ENCODE measurements at regions not wholly inside any gene's neighbourhood (a gene's known extent, or its start where the extent isn't known, plus 50 kb on each side); places are given as distances from the start of the nearest gene placed in this dataset.

DNA sequence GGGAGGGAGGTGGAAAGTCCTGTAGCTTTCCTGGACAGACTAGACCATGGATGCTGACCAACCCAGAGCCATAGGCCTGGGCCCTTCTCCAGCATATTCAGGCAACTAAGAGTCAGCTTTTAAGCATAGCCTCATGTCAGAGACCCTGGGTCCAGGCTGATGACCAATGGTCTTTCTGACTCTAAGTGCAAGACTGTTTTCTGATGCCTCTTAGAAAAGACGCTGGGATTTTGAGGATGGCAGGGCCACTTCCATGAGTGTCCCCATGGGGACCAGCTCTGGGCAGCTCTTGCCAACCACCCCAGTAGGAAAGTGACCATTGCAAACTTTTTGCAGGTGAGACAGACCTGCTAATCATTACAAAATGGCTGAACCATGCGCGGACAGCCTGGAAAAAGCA lies 135.6 kb upstream of the KL start:
- Mint-ChIP-seq H3K27ac (no peak overlapping the region), H3K4me3 (no peak overlapping the region), H3K27me3 (no peaks in the 10 kb centered on the region), H3K36me3 (no peaks in the 10 kb centered on the region), H3K9me3 (no peaks in the 10 kb centered on the region), H3K4me1 (ENCODE audit: low read depth) (no peaks in the 10 kb centered on the region)
- POLR2A ChIA-PET, result no interaction called here
- intact Hi-C loops (cut with micrococcal nuclease), result no loop called here
- DNase-seq, result no peak
- CTCF ChIA-PET, result no interaction called here

DNA sequence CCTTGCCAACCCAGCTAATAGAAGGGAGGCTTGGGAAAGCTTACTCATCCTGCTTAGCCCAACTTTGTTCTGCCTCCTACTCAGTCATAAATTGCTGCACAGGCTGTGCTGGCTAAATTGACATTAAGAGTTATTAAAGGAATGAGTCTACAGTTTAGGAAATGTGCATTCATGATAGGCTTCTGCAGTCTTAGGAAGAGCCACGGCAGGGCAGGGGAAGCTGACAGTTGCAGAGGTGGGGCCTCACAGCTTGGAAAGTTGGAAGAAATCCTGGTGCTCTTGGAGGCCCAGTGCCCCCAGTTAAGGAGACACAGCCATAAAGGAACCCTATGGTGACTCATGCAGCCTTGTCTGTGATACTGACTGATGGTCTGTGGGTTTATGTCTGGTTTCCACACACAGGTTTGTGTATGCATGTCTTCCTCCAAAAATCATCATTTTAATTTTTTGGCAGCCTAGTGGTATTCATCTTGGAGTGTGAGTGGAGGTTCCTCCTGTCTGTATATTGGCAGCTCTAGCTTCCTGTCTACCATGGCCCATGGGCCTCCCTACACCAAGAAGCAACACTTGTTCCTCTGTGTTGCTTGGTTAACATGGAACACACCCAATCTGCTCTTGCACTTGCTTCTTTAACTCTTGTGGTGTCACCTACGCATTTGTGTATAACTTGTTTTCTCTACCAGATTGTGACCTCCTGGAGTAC lies 135.0 kb upstream of the KL start:
- no peak overlapping the region for H3K4me3 Mint-ChIP-seq
- no peak for DNase-seq
- no peaks in the 10 kb centered on the region for H3K9me3 Mint-ChIP-seq
- H3K27ac Mint-ChIP-seq, result no peak overlapping the region
- no peaks in the 10 kb centered on the region for H3K4me1 Mint-ChIP-seq (ENCODE audit: low read depth)
- no peaks in the 10 kb centered on the region for H3K36me3 Mint-ChIP-seq
- no peaks in the 10 kb centered on the region for H3K27me3 Mint-ChIP-seq
- intact Hi-C loops (cut with micrococcal nuclease), result no loop called here
- ChIA-PET POLR2A (no interaction called here), CTCF (no interaction called here)

DNA sequence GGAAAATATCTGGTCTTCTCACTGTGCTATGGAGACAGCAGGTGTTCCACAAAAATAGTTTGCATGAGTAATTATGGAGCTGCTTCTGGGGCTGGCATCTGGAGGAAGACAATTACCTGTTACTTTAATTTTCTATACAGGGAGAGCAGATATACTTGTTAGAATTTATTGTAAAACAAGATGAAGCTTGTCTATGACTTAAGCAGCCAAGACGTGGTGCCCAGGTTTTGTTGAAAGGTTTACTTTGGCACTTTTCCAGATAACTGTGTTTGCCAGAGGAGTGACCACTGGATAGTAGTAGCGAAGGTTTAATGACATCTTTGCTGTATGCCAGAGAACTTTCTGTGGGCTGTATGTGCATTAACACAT lies 134.5 kb upstream of the KL start:
- intact Hi-C loops (cut with micrococcal nuclease), result no loop called here
- POLR2A ChIA-PET, result no interaction called here
- no peaks in the 10 kb centered on the region for H3K9me3 Mint-ChIP-seq
- no peaks in the 10 kb centered on the region for H3K27me3 Mint-ChIP-seq
- no peaks in the 10 kb centered on the region for H3K36me3 Mint-ChIP-seq
- DNase-seq, result no peak
- H3K4me3 Mint-ChIP-seq, result no peak overlapping the region
- CTCF ChIA-PET, result no interaction called here
- H3K27ac Mint-ChIP-seq, result no peak overlapping the region
- no peaks in the 10 kb centered on the region for H3K4me1 Mint-ChIP-seq (ENCODE audit: low read depth)

DNA sequence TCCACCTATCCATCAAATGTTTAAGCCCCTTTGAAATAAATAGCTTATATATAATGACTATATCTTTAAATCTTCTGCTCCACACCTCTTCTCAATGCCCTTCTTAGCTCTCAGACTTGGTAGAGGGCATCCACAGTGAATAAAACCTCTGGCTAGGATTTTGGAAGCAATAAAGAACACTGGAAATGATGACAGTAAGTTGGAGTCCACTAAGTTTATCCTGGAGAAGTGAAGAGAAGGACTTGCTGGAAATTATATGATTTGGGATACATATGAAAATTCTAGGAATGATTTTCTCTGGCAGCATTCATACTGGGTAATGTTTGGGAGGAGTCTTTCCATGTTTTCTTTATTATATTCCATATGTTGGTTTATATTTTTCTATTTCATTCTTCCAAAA lies 133.5 kb upstream of the KL start:
- ChIA-PET CTCF (no interaction called here), POLR2A (no interaction called here)
- intact Hi-C loops (cut with micrococcal nuclease), result no loop called here
- Mint-ChIP-seq H3K4me1 (ENCODE audit: low read depth) (no peaks in the 10 kb centered on the region), H3K27me3 (no peaks in the 10 kb centered on the region), H3K9me3 (peaks cover 5% of the 10 kb centered on the region), H3K36me3 (no peaks in the 10 kb centered on the region), H3K27ac (no peak overlapping the region), H3K4me3 (no peak overlapping the region)
- no peak for DNase-seq

DNA sequence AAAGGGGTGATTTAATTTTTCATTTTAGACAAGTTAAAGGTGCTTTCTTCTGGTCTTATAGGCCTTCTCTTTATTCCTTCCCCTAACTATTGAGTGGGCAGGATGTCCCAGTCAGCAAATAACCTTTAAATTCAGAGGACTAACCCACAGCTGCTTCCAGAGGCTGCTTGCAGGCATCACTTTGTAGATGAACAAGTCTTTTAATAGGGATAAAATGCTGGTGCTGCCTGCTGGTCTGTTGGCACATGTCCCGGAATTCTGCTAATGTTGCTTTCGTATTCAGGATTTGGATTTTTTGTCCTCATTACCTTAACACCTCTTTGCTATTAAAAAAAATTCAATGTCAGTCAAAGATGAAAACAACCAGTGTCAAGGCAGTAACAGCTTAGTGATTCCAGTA lies 132.7 kb upstream of the KL start:
- H3K4me3 Mint-ChIP-seq, result no peak overlapping the region
- H3K4me1 Mint-ChIP-seq (ENCODE audit: low read depth), result no peaks in the 10 kb centered on the region
- intact Hi-C loops (cut with micrococcal nuclease), result no loop called here
- ChIA-PET POLR2A (no interaction called here), CTCF (no interaction called here)
- no peak overlapping the region for H3K27ac Mint-ChIP-seq
- no peaks in the 10 kb centered on the region for H3K36me3 Mint-ChIP-seq
- no peak for DNase-seq
- no peaks in the 10 kb centered on the region for H3K27me3 Mint-ChIP-seq
- peaks cover 7% of the 10 kb centered on the region for H3K9me3 Mint-ChIP-seq

DNA sequence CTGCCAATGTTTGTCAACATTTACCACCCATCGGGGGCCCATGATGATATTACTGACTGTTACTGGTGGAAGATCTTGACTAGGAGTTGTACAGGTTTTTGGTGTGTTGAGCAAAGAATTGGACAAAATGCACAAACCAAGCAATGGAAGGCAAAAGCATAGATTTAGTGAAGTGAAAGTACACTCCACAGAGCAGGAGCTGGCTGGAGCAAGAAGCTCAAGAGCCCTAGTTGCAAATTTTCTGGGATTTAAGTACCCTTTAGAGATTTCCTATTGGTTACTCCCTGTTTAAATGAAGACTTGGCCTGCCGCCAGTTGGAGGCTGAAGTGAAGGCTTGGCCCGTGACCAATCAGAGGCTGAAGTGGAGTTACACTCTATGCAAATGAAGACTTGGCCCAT lies 128.6 kb upstream of the KL start:
- intact Hi-C loops (cut with micrococcal nuclease), result no loop called here
- Mint-ChIP-seq H3K4me3 (no peak overlapping the region), H3K36me3 (no peaks in the 10 kb centered on the region), H3K27me3 (no peaks in the 10 kb centered on the region), H3K27ac (no peak overlapping the region), H3K9me3 (peaks cover 7% of the 10 kb centered on the region), H3K4me1 (ENCODE audit: low read depth) (no peaks in the 10 kb centered on the region)
- CTCF ChIA-PET, result no interaction called here
- POLR2A ChIA-PET, result no interaction called here
- no peak for DNase-seq

DNA sequence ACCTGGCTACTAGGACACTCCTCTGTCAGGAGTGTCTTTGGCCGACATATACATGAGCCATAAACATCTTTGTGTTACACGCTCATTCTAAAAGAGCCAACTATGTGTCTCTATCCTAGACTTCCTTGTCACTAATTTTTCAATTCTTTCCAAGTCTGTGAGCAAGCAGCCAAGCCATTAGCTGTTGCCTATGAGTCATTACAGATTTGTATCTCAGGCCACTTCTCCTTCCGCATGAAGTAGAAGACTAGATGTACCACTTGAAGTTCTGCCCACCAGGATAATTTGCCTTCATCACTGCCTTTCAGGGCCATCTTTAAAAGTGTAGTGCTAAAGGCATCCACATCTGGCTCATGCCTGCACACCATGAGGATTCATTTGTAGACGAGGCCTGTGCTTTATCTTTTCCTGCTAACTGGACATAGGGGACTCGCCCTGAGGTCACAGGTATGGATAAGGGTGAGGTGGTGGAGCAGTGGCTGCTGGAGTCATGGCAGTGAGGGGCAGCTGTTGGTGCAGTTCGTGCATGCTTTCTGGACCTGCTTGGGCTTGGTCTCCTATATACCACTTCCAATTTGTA lies 126.1 kb upstream of the KL start:
- ChIA-PET CTCF (no interaction called here), POLR2A (no interaction called here)
- no peak for DNase-seq
- no peaks in the 10 kb centered on the region for H3K36me3 Mint-ChIP-seq
- H3K27ac Mint-ChIP-seq, result no peak overlapping the region
- H3K9me3 Mint-ChIP-seq, result peaks cover 7% of the 10 kb centered on the region
- no peaks in the 10 kb centered on the region for H3K4me1 Mint-ChIP-seq (ENCODE audit: low read depth)
- intact Hi-C loops (cut with micrococcal nuclease), result no loop called here
- H3K4me3 Mint-ChIP-seq, result no peak overlapping the region
- peaks cover 6% of the 10 kb centered on the region for H3K27me3 Mint-ChIP-seq

DNA sequence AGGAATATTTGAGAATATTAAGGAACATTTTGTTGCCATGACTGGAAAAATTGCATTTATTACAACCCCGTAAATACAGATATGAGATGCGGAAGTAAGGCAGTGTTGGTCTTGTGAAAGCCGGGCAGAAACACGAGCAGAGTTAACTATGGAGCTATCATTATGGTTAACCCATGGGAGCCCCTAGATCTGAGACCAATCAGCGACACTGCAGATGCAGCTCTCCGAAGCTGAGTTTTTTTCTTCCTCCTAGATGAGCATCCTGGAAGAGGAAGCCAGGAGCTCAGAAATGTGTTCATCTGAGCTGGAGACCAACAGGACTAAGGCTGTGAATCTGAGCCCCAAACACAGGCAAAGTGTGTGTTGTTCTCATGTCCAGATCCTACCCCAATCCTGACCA lies 123.0 kb upstream of the KL start:
- no peak for DNase-seq
- H3K4me3 Mint-ChIP-seq, result no peak overlapping the region
- ChIA-PET CTCF (no interaction called here), POLR2A (no interaction called here)
- H3K36me3 Mint-ChIP-seq, result no peaks in the 10 kb centered on the region
- intact Hi-C loops (cut with micrococcal nuclease), result no loop called here
- no peaks in the 10 kb centered on the region for H3K4me1 Mint-ChIP-seq (ENCODE audit: low read depth)
- no peak overlapping the region for H3K27ac Mint-ChIP-seq
- no peaks in the 10 kb centered on the region for H3K9me3 Mint-ChIP-seq
- H3K27me3 Mint-ChIP-seq, result peaks cover 6% of the 10 kb centered on the region

DNA sequence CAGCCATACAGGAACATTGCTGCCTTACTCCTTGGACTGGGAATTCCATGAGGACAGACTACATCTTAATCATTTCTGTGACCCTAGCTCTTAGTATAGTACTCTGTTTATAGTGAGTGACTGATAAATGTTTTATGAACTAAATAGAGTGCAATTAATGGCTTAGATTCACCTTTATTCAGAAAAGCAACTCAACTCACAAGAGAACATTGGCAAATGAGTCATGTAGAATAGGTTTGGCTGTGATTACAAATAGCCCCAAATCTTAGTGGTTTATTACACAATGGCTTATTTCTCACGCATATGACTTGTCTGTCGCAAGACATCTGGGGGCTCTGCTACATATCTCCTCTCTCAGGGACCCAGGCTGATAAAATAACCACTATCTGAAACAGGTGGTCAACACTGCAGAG lies 121.6 kb upstream of the KL start:
- no peak overlapping the region for H3K4me3 Mint-ChIP-seq
- H3K4me1 Mint-ChIP-seq (ENCODE audit: low read depth), result no peaks in the 10 kb centered on the region
- no peaks in the 10 kb centered on the region for H3K36me3 Mint-ChIP-seq
- intact Hi-C loops (cut with micrococcal nuclease), result no loop called here
- no peaks in the 10 kb centered on the region for H3K9me3 Mint-ChIP-seq
- H3K27me3 Mint-ChIP-seq, result peaks cover 6% of the 10 kb centered on the region
- DNase-seq, result no peak
- CTCF ChIA-PET, result no interaction called here
- POLR2A ChIA-PET, result no interaction called here
- no peak overlapping the region for H3K27ac Mint-ChIP-seq

DNA sequence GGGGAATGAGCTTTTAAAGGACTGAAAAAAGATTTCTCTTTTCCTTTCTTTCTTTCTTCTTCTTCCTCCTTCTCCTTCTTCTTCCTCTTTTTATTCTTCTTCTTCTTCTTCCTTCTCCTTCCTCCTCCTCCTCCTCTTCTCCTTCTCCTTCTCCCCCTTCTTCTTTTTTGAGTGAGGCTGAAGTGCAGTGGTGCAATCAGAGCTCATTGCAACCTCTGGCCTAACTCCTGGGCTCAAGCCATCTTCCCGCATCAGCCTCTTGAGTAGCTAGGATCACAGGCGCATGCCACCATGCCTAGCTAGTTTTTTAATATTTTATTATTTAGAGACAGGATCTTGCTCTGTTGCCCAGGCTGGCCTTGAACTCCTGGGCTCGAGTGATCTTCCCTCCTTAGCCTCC lies 120.9 kb upstream of the KL start:
- Mint-ChIP-seq H3K4me1 (ENCODE audit: low read depth) (no peaks in the 10 kb centered on the region), H3K36me3 (no peaks in the 10 kb centered on the region), H3K27ac (no peak overlapping the region), H3K9me3 (no peaks in the 10 kb centered on the region), H3K4me3 (no peak overlapping the region), H3K27me3 (peaks cover 10% of the 10 kb centered on the region)
- intact Hi-C loops (cut with micrococcal nuclease), result no loop called here
- no peak for DNase-seq
- POLR2A ChIA-PET, result no interaction called here
- CTCF ChIA-PET, result no interaction called here

DNA sequence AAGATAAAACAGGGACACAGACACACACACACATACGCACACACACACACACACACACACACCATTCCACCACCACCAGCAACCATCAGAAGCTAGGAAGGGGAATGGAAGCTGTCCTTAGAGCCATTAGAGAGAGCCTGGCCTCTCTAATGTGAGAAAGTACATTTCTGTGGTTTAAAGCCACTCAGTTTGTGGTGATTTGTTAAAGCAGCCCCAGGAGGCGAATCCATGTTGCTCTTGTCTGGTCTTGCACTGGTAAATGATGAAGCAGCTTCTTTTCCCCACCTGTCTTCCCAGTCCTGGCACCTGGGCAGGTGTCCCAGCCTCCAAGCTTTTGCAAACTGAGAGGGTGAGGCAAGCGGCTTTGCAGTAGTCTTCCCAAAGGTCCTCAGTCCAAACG lies 118.9 kb upstream of the KL start:
- Mint-ChIP-seq H3K27ac (no peak overlapping the region), H3K4me3 (no peak overlapping the region), H3K9me3 (no peaks in the 10 kb centered on the region), H3K36me3 (no peaks in the 10 kb centered on the region), H3K4me1 (ENCODE audit: low read depth) (no peaks in the 10 kb centered on the region), H3K27me3 (peaks cover 14% of the 10 kb centered on the region)
- ChIA-PET POLR2A (no interaction called here), CTCF (no interaction called here)
- intact Hi-C loops (cut with micrococcal nuclease), result no loop called here
- DNase-seq, result no peak

DNA sequence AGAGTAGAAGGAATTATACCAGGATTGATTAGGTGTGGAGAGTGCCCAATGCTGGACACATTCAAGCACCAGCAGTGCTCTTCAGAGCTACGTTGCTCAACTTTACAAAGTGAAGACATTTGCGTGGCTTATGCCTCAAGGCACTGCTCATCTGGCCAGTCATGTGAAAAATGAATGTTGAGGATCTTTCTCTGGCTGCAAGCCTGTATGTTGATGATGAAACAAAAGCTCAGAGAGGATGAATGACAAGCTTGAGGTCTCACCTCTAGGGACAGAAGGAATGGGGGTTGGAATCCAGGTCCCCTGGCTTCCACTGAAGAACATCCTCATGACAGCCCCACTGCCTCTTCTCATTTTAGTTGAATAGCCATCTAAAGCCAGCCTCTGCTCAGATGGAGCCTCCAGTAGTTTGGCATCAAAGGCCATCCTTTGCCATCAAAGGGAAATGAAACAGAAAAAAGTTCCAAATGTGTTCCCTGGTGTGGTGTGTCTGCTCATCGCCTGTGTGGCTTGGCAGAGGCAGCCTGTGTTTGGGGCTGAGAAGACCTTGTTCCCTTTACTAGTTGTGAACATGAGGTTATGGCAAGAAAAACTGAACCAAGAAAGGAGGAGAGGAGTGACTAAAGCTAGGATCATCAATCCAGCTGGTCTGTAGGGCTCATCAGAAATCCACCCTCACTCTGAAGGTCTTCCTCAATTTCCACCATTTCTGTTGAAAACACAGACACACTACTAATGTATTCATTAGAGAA lies 114.0 kb upstream of the KL start:
- intact Hi-C loops (cut with micrococcal nuclease), result no loop called here
- ChIA-PET CTCF (interaction anchor here (1.3 kb wide), 1 partner anchor 9 kb away, joined by 3 read pairs; no protein-coding TSS in a partner anchor), POLR2A (no interaction called here)
- H3K4me1 Mint-ChIP-seq (ENCODE audit: low read depth), result peaks cover 19% of the 10 kb centered on the region
- no peak overlapping the region for H3K27ac Mint-ChIP-seq
- no peaks in the 10 kb centered on the region for H3K36me3 Mint-ChIP-seq
- DNase-seq, result no peak
- peaks cover 24% of the 10 kb centered on the region for H3K27me3 Mint-ChIP-seq
- no peak overlapping the region for H3K4me3 Mint-ChIP-seq
- H3K9me3 Mint-ChIP-seq, result no peaks in the 10 kb centered on the region

DNA sequence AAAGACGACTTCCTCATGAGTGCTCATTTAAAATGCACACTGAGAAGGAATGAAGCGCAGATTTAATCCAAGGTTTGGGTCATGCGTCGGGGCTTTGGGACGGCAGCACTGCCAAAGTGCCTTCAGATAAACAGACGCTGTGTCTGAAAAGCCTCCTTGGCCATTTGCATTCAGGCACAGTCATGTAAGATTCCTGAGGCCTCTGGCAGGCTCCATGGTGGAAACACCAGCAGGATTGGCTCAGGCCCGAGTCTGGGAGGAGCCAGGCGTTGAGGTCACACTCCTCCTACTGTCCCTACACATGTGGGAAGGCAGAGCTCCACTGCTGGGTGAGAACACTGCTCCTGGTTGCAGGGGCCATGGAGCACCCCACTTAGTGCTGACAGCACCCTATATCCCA lies 113.3 kb upstream of the KL start:
- ChIA-PET POLR2A (no interaction called here), CTCF (no interaction called here)
- Mint-ChIP-seq H3K27ac (no peak overlapping the region), H3K4me1 (ENCODE audit: low read depth) (peaks cover 19% of the 10 kb centered on the region), H3K9me3 (no peaks in the 10 kb centered on the region), H3K36me3 (no peaks in the 10 kb centered on the region), H3K27me3 (peaks cover 25% of the 10 kb centered on the region), H3K4me3 (no peak overlapping the region)
- intact Hi-C loops (cut with micrococcal nuclease), result no loop called here
- no peak for DNase-seq

All from activated CD4-positive, alpha-beta memory T cell treated with anti-CD3 and anti-CD28 coated beads for 36 hours (primary cell).